GM12878 (cell line): ENCODE measurements at regions not wholly inside any gene's neighbourhood (a gene's known extent, or its start where the extent isn't known, plus 50 kb on each side); places are given as distances from the start of the nearest gene placed in this dataset.

Experiments used
- ATAC-seq: fragments of 200-7000 bp; cut with Tn5 transposase; 3 replicates; pipeline ENCODE4 v1.9.1; 2020; ENCODE audit warnings: mild to moderate bottlenecking, moderate library complexity
- BruUV-seq: library from RNA; stranded (reverse); fragments of 400-500 nt; replicated peaks from 2 replicates; lab custom pipeline; 2021; lab: Mats Ljungman, UMichigan
- CTCF ChIA-PET: fragments of 300-600 bp; sonication (Branson Sonifier 250); formaldehyde crosslinking; extraction: SDS; loops from one replicate; lab custom pipeline; 2021; ENCODE audit warnings: inconsistent platforms; lab: Yijun Ruan, JAX
- POLR2A ChIA-PET: fragments of 350-600 bp; formaldehyde crosslinking; extraction: SDS; loops from one replicate; lab custom pipeline; 2021; ENCODE audit warnings: inconsistent platforms; lab: Charles Lee
- RAD21 ChIA-PET: fragments of 300-600 bp; sonication (Branson Sonifier 250); formaldehyde crosslinking; loops from one replicate; lab custom pipeline; 2023; ENCODE audit warnings: antibody characterized with exemption; ENCODE audit not compliant: unreplicated experiment; lab: Charles Lee
- SMC1A ChIA-PET: fragments of 300-600 bp; sonication (Branson Sonifier 250); formaldehyde crosslinking; loops from one replicate; lab custom pipeline; 2023; ENCODE audit not compliant: unreplicated experiment, uncharacterized antibody; lab: Charles Lee
- DNase-seq: peaks from one replicate; pipeline ENCODE4 v3.0.0-alpha.2; 2011; ENCODE audit warnings: low read depth, low spot score
- FAIRE-seq: peaks from 3 replicates; lab custom pipeline; 2011; peaks lifted over from hg19 to GRCh38; lab: Jason Lieb, UNC
- H2AFZ ChIP-seq: 2 replicates; pipeline ENCODE4 v1.6.0; 2011; ENCODE audit warnings: low read depth, low read length, control low read depth; ENCODE audit not compliant: control insufficient read depth
- H3K27ac ChIP-seq: 2 replicates; pipeline ENCODE4 v1.5.1; 2011; ENCODE audit warnings: control low read depth; ENCODE audit not compliant: control insufficient read depth, insufficient read depth
- H3K27me3 ChIP-seq, 2 experiments: replicated peaks in 1 of 2; 2 replicates each; pipeline versions ENCODE4 v1.6.0 to v1.6.1; 2011; ENCODE audit warnings: low read length in 1 of 2; ENCODE audit not compliant: control insufficient read depth in 2 of 2, insufficient read depth in 2 of 2
- H3K36me3 ChIP-seq, 2 experiments: 2 replicates each; pipeline ENCODE4 v1.5.1; 2011; ENCODE audit warnings: low read length in 1 of 2; ENCODE audit not compliant: control insufficient read depth in 2 of 2, insufficient read depth in 2 of 2
- H3K4me1 ChIP-seq: 2 replicates; pipeline ENCODE4 v1.6.1; 2011; ENCODE audit warnings: mild to moderate bottlenecking, low read length, moderate library complexity, mixed read lengths; ENCODE audit not compliant: control insufficient read depth, insufficient read depth
- H3K4me2 ChIP-seq: 2 replicates; pipeline ENCODE4 v1.6.0; 2011; ENCODE audit warnings: control low read depth; ENCODE audit not compliant: control insufficient read depth, insufficient read depth
- H3K4me3 ChIP-seq: fragments of 200-600 bp; sonication (generic); 2 replicates; pipeline ENCODE4 v1.5.1; 2016
- H3K79me2 ChIP-seq: 2 replicates; pipeline ENCODE4 v1.6.0; 2011; ENCODE audit warnings: low read length; ENCODE audit not compliant: control insufficient read depth, insufficient read depth
- H3K9ac ChIP-seq: 2 replicates; pipeline ENCODE4 v1.8.0; 2011; ENCODE audit warnings: low read length, control low read depth, mixed read lengths; ENCODE audit not compliant: control insufficient read depth, insufficient read depth
- H3K9me3 ChIP-seq: replicated peaks from 3 replicates; pipeline ENCODE4 v1.5.1; 2011; ENCODE audit warnings: mild to moderate bottlenecking, low read length; ENCODE audit not compliant: control insufficient read depth, insufficient read depth
- H4K20me1 ChIP-seq: 2 replicates; pipeline ENCODE4 v1.6.0; 2011; ENCODE audit not compliant: control insufficient read depth, insufficient read depth
- BRCA1 ChIP-seq: IDR thresholded peaks from 2 replicates; pipeline ENCODE4 v1.6.1; 2011; ENCODE audit warnings: low read depth, low read length, improper control_type of control experiment
- CBX5 ChIP-seq: sonication (generic); IDR thresholded peaks from 2 replicates; pipeline ENCODE4 v1.6.1; 2016; ENCODE audit warnings: low read depth, moderate library complexity, mild to moderate bottlenecking, inconsistent platforms
- CHD1 ChIP-seq: IDR thresholded peaks from 2 replicates; pipeline ENCODE4 v1.6.1; 2012; ENCODE audit warnings: low read depth, low read length, improper control_type of control experiment
- EP300 ChIP-seq, 2 experiments: fragments of 150-350 bp in 1 of 2; IDR thresholded peaks; 2 replicates each; pipeline ENCODE4 v1.6.1; 2011 to 2012; ENCODE audit warnings: low read depth in 2 of 2, low read length in 2 of 2, borderline replicate concordance in 1 of 2, improper control_type of control experiment in 1 of 2, inconsistent platforms in 1 of 2; ENCODE audit not compliant: control insufficient read depth in 1 of 2
- ESRRA ChIP-seq: IDR thresholded peaks from 2 replicates; pipeline ENCODE4 v1.6.1; 2012; ENCODE audit warnings: mild to moderate bottlenecking, low read length, improper control_type of control experiment
- EZH2 ChIP-seq: IDR thresholded peaks from 2 replicates; pipeline ENCODE4 v1.6.1; 2012; ENCODE audit warnings: low read depth, mild to moderate bottlenecking, control low read depth, inconsistent platforms, low read length, borderline replicate concordance; ENCODE audit not compliant: control insufficient read depth
- HCFC1 ChIP-seq: fragments of 150-350 bp; IDR thresholded peaks from 2 replicates; pipeline ENCODE4 v1.6.1; 2014; ENCODE audit warnings: low read length
- LARP7 ChIP-seq: fragments of 450-650 bp; IDR thresholded peaks from 2 replicates; pipeline ENCODE4 v1.6.1; 2017; ENCODE audit warnings: mild to moderate bottlenecking
- MTA2 ChIP-seq: fragments of 450-650 bp; IDR thresholded peaks from 2 replicates; pipeline ENCODE4 v1.6.1; 2016; ENCODE audit warnings: low read depth, mild to moderate bottlenecking, moderate library complexity
- RUNX3 ChIP-seq: IDR thresholded peaks from 2 replicates; pipeline ENCODE4 v1.6.1; 2012; ENCODE audit warnings: low read length, inconsistent platforms
- WGBS: methylation state at CpG from one replicate; pipeline ENCODE4 v1.1.6; 2016; ENCODE audit warnings: low lambda C conversion rate; ENCODE audit not compliant: insufficient replicate concordance, insufficient coverage; ENCODE audit errors: missing lambda C conversion rate; 5-methylcytosine and 5-hydroxymethylcytosine counted together
- in situ Hi-C: fragments of 300-500 bp; cut with MboI; formaldehyde crosslinking; loops from 9 replicates; pipeline ENCODE4 v1.14.3; 2018; ENCODE audit warnings: mixed read lengths
- intact Hi-C: fragments of 100-400 bp; cut with micrococcal nuclease; formaldehyde crosslinking; loops from one replicate; pipeline ENCODE4 v1.14.2; 2022; ENCODE audit not compliant: unreplicated experiment
- TF ChIP-seq, protein P1 (sequence below): IDR thresholded peaks from 2 replicates; pipeline ENCODE4 v1.6.1; 2012; ENCODE audit warnings: low read depth, low read length, improper control_type of control experiment

DNA sequence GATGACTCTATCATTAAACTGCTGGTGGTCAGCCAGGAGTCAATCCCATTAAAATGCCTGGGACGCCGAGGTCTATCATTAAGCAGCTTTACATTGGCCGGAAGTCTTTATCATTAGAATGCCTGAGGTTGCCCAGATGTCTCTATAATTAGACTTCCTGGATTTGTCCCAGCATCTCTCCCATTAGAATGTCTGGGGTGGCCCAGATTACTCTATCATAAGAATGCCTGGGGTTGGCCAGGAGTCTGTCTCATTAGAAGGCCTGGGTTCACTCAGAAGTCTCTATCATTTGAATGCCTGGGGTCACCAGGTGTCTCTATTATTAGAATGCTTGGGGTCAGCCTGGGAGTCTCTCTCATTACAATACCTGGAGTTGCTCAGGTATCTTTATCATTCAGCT lies 2227.2 kb downstream of the TP53TG3F start:
- Histone ChIP-seq H3K4me1 (no peaks in the 10 kb centered on the region), H2AFZ (no peak overlapping the region), H3K27me3 (no peaks in the 10 kb centered on the region), H3K79me2 (no peaks in the 10 kb centered on the region), H3K36me3 (no peaks in the 10 kb centered on the region), H3K4me3 (no peak overlapping the region), H3K27ac (no peak overlapping the region)
- ChIA-PET SMC1A (no interaction called here), CTCF (no interaction called here)
- BruUV-seq, result no TSS peak
- no peak for FAIRE-seq
- ATAC-seq, result no peak
- in situ Hi-C loops, result no loop called here
- TF ChIP-seq ESRRA (no peak), HCFC1 (no peak), EZH2 (no peak), EP300 (IDR thresholded peaks at IDR 0.05; ENCODE audit: borderline replicate concordance in 1 of 2, control insufficient read depth in 1 of 2, low read depth in 2 of 2, low read length in 2 of 2) (no peak), MTA2 (no peak), CHD1 (no peak), LARP7 (no peak), CBX5 (no peak), RUNX3 (no peak), BRCA1 (no peak)
- TF ChIP-seq, protein P1, sequence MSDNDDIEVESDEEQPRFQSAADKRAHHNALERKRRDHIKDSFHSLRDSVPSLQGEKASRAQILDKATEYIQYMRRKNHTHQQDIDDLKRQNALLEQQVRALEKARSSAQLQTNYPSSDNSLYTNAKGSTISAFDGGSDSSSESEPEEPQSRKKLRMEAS, result no peak
- TF ChIP-seq, all 136 proteins: peak for 0
- DNase-seq, result no peak
- 81% methylated on average over 3 of the region's 3 CpGs for WGBS
- intact Hi-C loops, result no loop called here
- ChIA-PET POLR2A (no interaction called here), RAD21 (no interaction called here)
- Histone ChIP-seq H4K20me1 (no peaks in the 10 kb centered on the region), H3K4me2 (no peak overlapping the region), H3K9ac (no peak overlapping the region), H3K9me3 (no peaks in the 10 kb centered on the region; the same call in 2 of the 3 replicates)
